Heart left ventricle (tissue), 13 donors: ENCODE measurements at regions not wholly inside any gene's neighbourhood (a gene's known extent, or its start where the extent isn't known, plus 50 kb on each side); places are given as distances from the start of the nearest gene placed in this dataset.

ENCODE experiments used
- CTCF ChIP-seq, 12 donors: fragments of 200-600 bp; sonication (generic) in 4 of 12; IDR thresholded peaks; one replicate each; pipeline versions ENCODE4 v1.5.0 to v1.8.0; 2018 to 2022; ENCODE audit warnings: antibody characterized with exemption in 12 of 12, mild to moderate bottlenecking in 5 of 12
- POLR2A ChIP-seq, 2 donors: fragments of 450-650 bp; IDR thresholded peaks; one replicate each; pipeline ENCODE4 v1.6.1; 2017; ENCODE audit warnings: antibody characterized with exemption in 2 of 2, mild to moderate bottlenecking in 2 of 2, moderate library complexity in 2 of 2
- donor health status: ischemic (EF 13 %, LVEDD 7.1; RV severe dilation, severe dysfunction).
- donor health status: DM: no; HTN: yes; CAD: no.
- donor health status: DM: no; HTN: no; CAD: no.
- donor health status: ischemic (EF 25% LVEDD 6.9; RV normal size, moderate dysfunction).
- donor health status: ischemic (EF 25% LVEDD 5.7; RV mildly dilated, moderate dysfunction).
- donor health status: ischemic (EF 35%, LVEDD 5.7; RV mildly dilated, moderate dysfunction).
- donor health status: nonischemic (EF 11% LVEDD 7.7; RV severe dilation, severe dysfunction).
- donor health status: DM: yes; HTN: yes; CAD: no.
- donor health status: PGD.
- donor health status: ischemic (EF 29% LVEDD 5.4; RV normal size, mild dysfunction).
- donor health status: nonischemic (EF 23%, LVEDD 6.1; RV moderate dilation, normal function).

GRCh38 chr13:80906860-80907259 is 565.9 kb upstream of the SPRY2 start:
- no peak for TF ChIP-seq POLR2A (IDR thresholded peaks at IDR 0.05)
- no peak for TF ChIP-seq CTCF (IDR thresholded peaks at IDR 0.05)
